ENCODE measurements at regions not wholly inside any gene's neighbourhood (a gene's known extent, or its start where the extent isn't known, plus 50 kb on each side); places are given as distances from the start of the nearest gene placed in this dataset.

GRCh38 chr1:104856518-104856917, 1106.8 kb downstream of the AMY1C start:
- no peak for DNase-seq

DNA sequence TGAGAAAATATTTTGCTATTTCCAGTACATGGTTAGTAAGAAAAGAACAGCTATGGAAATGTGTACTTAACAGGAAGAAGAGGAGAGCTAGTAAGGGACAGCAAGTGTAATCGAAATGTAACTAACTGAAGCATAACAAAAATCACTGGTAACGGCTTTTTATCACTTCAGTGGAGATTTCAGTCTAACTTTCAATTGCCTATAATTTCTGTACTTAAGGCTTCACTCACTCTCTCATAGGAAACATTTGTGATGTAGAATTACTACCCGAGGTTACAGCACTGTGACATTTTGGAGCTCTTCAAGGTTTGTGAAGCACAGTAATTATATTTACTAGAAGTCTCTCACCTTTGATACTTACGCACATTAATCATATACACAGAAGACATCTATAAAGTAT, 1119.1 kb downstream of the AMY1C start:
- DNase-seq, result no peak

DNA sequence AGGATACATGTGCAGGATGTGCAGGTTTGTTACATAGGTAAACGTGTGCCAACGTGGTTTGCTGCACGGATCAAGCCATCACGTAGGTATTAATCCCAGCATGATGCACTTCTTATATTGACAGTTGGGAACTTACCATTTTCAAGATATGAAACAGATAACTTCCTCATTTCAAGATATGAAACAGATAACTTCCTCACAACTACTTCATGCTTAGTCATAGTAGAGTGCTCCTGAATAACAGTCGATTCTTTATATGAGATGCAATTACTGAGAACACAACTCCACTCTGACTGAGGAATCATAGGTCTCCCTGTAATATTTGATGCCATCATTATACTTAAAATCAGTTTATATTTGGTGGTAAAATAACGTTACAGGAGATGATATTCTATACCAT, 1124.3 kb downstream of the AMY1C start:
- DNase-seq, result no peak

GRCh38 chr1:104878203-104878909, 1128.7 kb downstream of the AMY1C start:
- no peak for DNase-seq

DNA sequence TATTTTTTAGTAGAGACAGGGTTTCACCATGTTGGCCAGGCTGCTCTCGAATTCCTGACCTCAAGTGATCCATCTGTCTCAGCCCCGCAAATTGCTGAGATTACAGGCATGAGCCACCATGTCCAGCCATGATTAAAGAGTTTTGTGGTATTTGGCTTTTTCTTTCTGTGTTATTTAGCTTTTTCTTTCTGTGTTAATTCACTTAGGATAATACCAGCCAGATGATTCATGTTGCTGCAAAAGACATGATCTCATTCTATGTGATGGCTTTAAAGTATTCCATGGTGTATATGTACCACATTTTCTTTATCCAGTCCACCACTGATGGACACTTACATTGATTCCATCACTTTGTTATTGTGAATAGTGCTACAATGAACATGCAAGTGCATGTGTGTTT, 1135.2 kb downstream of the AMY1C start:
- no peak for DNase-seq

DNA sequence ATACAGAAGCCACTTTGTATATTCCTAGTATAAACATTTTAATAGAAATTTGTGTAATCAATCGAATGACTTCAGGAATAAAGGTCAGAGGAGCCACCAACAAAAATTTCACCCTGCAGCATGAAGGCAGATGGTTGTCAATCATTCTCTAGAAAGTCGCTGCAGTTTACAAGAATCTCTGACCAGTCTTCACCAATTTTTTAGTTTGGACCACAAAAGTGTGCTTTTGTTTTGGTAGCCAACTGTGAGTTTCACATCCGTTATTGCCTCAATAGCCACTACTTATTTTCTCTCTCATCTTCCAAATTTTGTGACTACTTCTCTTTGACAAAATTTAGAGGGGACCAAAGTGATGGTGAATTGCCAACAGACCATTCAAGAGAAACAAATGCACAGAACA, 1155.6 kb downstream of the AMY1C start:
- DNase-seq, result no peak

GRCh38 chr1:104906141-104906540, 1156.4 kb downstream of the AMY1C start:
- no peak for DNase-seq

GRCh38 chr1:104919188-104919587, 1169.5 kb downstream of the AMY1C start:
- no peak for DNase-seq

GRCh38 chr1:104921525-104921924, 1171.8 kb downstream of the AMY1C start:
- DNase-seq, result no peak

DNA sequence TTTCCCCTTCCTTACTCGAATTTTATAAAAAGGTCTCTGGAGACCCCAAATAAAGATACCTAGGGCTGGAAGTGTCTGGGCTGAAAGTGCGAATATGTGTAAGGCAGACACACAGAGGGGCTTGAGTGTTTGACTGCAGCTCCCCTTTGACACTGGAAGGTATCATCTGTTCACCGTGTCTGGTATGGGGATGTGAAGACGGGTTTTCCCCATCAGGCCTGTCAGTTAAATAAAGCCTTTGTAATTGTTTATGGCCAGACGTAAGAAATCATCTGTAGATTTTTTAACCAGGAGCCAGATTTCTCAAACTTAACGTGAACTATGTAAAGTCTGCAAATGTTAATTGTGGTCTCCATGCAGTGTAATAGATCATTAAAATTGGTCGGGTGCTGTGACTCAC, 1173.4 kb downstream of the AMY1C start:
- no peak for DNase-seq

GRCh38 chr1:104929280-104929679, 1179.6 kb downstream of the AMY1C start:
- DNase-seq, result no peak

GRCh38 chr1:104932030-104932915, 1182.6 kb downstream of the AMY1C start:
- DNase-seq, result no peak

DNA sequence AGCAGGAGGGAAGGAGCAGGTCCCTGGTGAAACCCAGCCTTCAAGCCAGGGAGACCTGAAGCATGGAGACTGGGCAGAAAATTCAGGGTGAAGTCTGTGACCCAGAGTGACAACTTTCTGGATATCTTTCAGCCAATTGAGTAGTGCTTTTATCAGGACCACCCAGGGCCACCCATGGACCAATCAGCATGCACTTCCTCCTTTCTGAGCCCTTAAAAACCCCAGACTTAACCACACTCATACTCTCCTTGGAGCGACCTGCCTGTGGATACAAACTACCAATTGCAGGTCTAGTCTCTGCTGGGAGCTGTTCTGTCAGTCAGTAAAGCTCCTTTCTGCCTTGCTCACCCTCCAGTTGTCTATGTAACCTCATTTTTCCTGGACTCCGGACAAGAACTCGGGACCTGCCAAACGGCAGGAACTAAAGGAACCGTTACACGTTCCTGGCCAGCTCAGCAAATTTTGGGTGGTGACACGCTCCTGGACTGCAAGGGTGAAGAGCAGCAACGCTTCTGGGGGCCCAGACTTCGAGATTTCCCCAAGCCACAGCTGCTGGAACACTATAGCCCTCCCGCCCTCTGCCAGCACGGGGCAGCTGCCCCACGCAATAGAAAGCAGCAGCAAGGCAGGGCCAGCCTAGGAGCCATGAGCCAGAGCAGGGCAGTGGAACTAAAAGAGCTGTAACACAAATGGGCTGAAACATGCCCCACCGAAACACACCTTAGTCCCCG, 1183.4 kb downstream of the AMY1C start:
- no peak for DNase-seq

DNA sequence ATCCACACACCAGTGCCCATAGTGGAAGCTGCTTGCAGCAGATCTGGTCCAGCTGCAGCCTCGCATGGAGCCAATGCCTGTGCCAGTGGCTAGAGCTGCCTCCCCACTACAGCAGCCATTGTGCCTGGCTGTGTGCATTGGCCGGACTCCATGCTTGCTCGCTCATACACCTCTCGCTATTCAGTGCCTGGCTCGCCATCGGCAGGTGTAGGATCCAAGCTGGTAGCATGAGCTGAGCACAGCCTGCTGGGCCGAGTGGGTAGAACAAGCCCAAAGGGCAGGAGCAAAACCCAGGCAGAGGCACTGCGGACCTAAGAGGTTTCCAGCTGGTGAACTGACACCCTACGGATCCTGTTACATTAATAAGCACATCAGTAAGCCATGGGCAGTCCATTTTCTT, 1184.1 kb downstream of the AMY1C start:
- no peak for DNase-seq

- no peak for DNase-seq
Measured at GRCh38 chr1:104945406-104945805, 1195.7 kb downstream of the AMY1C start.

GRCh38 chr1:104946558-104947210, 1197.0 kb downstream of the AMY1C start:
- DNase-seq, result no peak

DNA sequence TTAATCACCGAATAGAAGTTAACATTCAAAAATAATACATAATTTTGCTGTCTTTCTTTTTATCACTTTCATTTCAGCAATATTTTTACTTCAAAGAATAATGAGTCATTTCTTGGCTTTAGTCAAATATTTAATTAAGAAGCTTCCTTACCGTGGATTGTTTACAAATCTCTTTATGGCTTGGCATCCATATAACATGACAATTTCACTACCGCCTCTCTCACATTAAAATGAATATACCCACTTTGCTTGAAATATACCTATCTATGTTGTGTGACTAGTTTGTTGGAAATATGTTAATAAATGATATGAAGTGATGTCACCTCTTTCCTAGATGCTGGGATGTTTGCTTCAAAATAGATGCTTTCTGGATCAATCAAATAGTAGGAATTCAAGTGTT, 1203.9 kb downstream of the AMY1C start:
- no peak for DNase-seq

DNA sequence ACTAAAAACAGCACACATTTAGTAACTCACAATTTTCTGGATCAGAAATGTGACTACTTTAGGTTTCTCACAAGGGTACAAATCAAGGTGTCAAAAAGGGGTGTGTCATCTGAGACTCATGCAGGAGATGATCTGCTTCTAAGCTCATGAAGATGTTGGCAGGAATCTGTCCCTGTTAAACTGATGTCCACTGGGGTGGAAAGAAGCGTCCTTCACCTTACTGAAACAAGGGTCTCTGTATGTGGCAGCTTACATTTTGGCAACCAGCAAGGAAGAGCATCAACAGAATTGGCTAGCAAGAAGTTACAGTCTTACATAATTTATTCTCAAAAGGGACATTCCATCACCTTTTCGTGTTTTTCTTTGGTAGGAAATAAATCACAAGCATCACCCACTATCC, 1223.8 kb downstream of the AMY1C start:
- DNase-seq, result no peak

DNA sequence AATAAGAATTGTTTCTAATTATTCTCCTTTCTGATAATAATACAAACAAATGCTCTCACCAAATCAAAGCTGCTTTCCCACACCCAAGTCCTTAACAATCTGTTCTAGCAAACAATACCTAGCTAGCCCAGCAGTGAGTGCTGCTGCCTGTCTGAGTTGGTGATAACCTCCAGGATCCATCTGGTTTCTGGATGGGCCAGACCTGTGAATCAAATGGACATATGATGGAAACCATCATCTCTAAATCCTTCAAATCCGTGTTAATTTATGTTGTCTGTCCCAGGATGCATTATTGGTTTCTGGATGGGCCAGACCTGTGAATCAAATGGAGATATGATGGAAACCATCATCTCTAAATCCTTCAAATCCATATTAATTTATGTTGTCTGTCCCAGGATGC, 1230.0 kb downstream of the AMY1C start:
- DNase-seq, result no peak

DNA sequence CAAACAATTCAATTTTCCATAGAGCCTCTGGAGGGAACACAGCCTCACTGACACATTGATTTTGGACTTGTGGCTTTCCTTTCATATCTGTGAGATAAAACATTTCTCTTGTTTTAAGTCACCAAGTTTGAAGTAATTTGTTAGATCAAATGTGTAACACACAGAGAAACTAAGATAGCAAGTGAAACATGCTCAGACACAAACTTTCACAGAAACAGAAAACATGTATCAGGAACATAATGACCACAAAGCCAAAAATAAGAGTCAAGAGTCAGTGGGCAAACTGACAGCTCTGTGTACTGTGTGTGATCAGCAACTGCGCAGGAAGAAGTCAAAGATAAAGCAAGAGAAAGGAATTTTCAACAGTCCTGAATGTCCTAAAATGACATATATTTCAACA, 1237.5 kb downstream of the AMY1C start:
- DNase-seq, result no peak

- no peak for DNase-seq
Measured at GRCh38 chr1:104989012-104989411, 1239.3 kb downstream of the AMY1C start.

DNA sequence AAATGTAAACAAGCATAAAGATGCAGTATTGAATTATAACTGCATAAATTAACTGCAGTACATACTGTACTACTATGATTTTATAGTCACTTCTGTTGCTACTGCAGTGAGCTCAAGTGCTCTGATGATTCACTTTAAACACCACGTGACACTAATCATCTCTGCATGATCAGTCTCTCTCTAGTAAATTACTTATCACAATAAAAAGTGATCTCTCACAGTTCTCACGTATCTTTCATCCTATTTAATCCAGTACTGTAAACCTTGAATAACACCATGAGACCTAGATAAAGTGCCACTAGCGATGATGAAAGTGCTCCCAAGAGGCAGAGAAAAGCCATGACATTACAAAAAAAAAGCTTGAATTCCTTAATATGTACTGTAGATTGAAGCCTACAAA, 1242.0 kb downstream of the AMY1C start:
- no peak for DNase-seq

GRCh38 chr1:105000793-105001192, 1251.1 kb downstream of the AMY1C start:
- DNase-seq, result no peak
